NB4 (cell line): ENCODE measurements at regions not wholly inside any gene's neighbourhood (a gene's known extent, or its start where the extent isn't known, plus 50 kb on each side); places are given as distances from the start of the nearest gene placed in this dataset.

Experiments used
- DNase-seq: peaks from one replicate; pipeline ENCODE4 v3.0.0; 2010; ENCODE audit warnings: low read depth
- H3K4me3 ChIP-seq: one replicate; pipeline ENCODE4 v1.5.1; 2011; ENCODE audit warnings: mild to moderate bottlenecking, low read depth, low read length, moderate library complexity
- CTCF ChIP-seq: IDR thresholded peaks from one replicate; pipeline ENCODE4 v1.5.1; 2012; ENCODE audit warnings: low read depth, low read length
- MAX ChIP-seq: IDR thresholded peaks from 2 replicates; pipeline ENCODE4 v1.6.1; 2011; ENCODE audit warnings: low read depth, low read length
- MYC ChIP-seq: IDR thresholded peaks from 2 replicates; pipeline ENCODE4 v1.6.1; 2011; ENCODE audit warnings: low read depth, low read length
- POLR2A ChIP-seq: IDR thresholded peaks from 2 replicates; pipeline ENCODE4 v1.6.1; 2011; ENCODE audit warnings: mild to moderate bottlenecking; ENCODE audit not compliant: insufficient read length; ENCODE audit errors: extremely low read depth

- TF ChIP-seq MAX (no peak), CTCF (no peak), MYC (no peak), POLR2A (no peak)
- H3K4me3 ChIP-seq, result no peak overlapping the region
- DNase-seq, result no peak
Observed at GRCh38 chr4:13777341-13777740, 149.8 kb upstream of the BOD1L1 start.

GRCh38 chr4:13778367-13778766 lies 150.8 kb upstream of the BOD1L1 start:
- H3K4me3 ChIP-seq, result no peak overlapping the region
- DNase-seq, result no peak
- TF ChIP-seq MYC, result no peak
- no peak for TF ChIP-seq POLR2A
- TF ChIP-seq CTCF, result no peak
- TF ChIP-seq MAX, result no peak

- no peak overlapping the region for H3K4me3 ChIP-seq
- TF ChIP-seq POLR2A (no peak), CTCF (no peak), MAX (no peak), MYC (no peak)
- DNase-seq, result no peak
Observed at GRCh38 chr4:13782231-13782630, 154.7 kb upstream of the BOD1L1 start.

GRCh38 chr4:13783800-13784411 lies 156.4 kb upstream of the BOD1L1 start:
- TF ChIP-seq MAX, result no peak
- no peak for TF ChIP-seq CTCF
- TF ChIP-seq POLR2A, result no peak
- no peak for TF ChIP-seq MYC
- no peak for DNase-seq
- no peak overlapping the region for H3K4me3 ChIP-seq

GRCh38 chr4:13793020-13793710 lies 165.6 kb upstream of the BOD1L1 start:
- no peak overlapping the region for H3K4me3 ChIP-seq
- no peak for DNase-seq
- no peak for TF ChIP-seq MYC
- TF ChIP-seq POLR2A, result no peak
- TF ChIP-seq MAX, result no peak
- TF ChIP-seq CTCF, result no peak
